HepG2 (cell line): ENCODE measurements at regions not wholly inside any gene's neighbourhood (a gene's known extent, or its start where the extent isn't known, plus 50 kb on each side); places are given as distances from the start of the nearest gene placed in this dataset.

ENCODE experiments used
- HOXA7 ChIP-seq: sonication (generic); formaldehyde crosslinking; IDR thresholded peaks from 2 replicates; pipeline ENCODE4 v1.8.1; 2022; ENCODE audit warnings: mild to moderate bottlenecking, missing genetic modification reagents, moderate library complexity
- NR2C2 ChIP-seq: sonication (generic); formaldehyde crosslinking; IDR thresholded peaks from 2 replicates; pipeline ENCODE4 v1.4.0; 2020; ENCODE audit warnings: missing genetic modification reagents, mild to moderate bottlenecking, moderate library complexity, borderline replicate concordance
- POLR2A ChIP-seq, 2 experiments: IDR thresholded peaks; 2 replicates each; pipeline ENCODE4 v1.6.1; 2011; ENCODE audit warnings: low read depth in 2 of 2, low read length in 2 of 2, mild to moderate bottlenecking in 1 of 2, moderate library complexity in 1 of 2; ENCODE audit not compliant: insufficient read depth in 1 of 2
- POLR2AphosphoS5 ChIP-seq: IDR thresholded peaks from 2 replicates; pipeline ENCODE4 v1.6.1; 2012; ENCODE audit warnings: low read depth, low read length
- SIX1 ChIP-seq: sonication (generic); formaldehyde crosslinking; IDR thresholded peaks from 2 replicates; pipeline ENCODE4 v1.4.0; 2020; ENCODE audit warnings: missing genetic modification reagents, borderline replicate concordance
- ZNF430 ChIP-seq: sonication (generic); formaldehyde crosslinking; IDR thresholded peaks from 2 replicates; pipeline ENCODE4 v1.9.0; 2021; ENCODE audit warnings: mild to moderate bottlenecking, missing genetic modification reagents
- TF ChIP-seq, protein P1 (sequence below): sonication (generic); formaldehyde crosslinking; conservative IDR thresholded peaks from 2 replicates; pipeline ENCODE4 v1.5.0; 2020; ENCODE audit warnings: missing genetic modification reagents
- TF ChIP-seq, protein P2 (sequence below): sonication (generic); formaldehyde crosslinking; IDR thresholded peaks from 2 replicates; pipeline ENCODE4 v1.8.1; 2023; ENCODE audit warnings: mild to moderate bottlenecking, missing genetic modification reagents

DNA sequence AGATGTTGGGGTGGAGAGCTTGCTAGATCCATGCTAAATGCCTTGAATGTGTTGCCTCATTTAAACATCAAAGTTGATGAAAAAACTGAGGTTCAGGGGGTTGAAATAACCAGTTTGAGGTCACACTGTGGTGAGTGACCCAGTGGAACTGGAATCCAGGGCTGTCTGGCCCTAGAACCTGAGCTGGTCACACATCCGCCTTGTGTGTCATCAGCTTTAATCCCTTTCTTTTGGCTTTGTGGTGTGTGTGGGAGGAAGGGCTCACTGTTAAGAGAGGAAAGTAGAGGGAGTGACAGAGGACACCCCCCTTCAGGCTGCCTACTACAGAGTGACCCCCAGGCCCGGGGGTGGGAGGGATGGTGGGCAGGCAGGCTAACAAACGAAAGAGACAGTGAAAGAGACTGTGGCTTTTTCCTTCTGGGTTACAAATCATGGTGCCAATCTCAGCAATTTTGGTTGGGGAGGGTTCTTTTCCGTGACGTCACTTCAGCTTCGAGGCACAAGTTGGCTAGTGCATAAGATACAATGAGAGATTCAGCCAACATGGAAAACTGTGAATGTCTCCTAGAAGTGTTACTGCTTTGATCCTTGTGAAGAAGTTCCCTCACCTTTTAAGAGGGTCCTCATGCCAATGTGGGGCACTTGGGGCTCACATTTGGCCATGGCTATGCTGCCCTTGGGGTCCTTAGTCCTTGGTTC lies 164.9 kb downstream of the DLEU7 start:
- TF ChIP-seq, protein P1, sequence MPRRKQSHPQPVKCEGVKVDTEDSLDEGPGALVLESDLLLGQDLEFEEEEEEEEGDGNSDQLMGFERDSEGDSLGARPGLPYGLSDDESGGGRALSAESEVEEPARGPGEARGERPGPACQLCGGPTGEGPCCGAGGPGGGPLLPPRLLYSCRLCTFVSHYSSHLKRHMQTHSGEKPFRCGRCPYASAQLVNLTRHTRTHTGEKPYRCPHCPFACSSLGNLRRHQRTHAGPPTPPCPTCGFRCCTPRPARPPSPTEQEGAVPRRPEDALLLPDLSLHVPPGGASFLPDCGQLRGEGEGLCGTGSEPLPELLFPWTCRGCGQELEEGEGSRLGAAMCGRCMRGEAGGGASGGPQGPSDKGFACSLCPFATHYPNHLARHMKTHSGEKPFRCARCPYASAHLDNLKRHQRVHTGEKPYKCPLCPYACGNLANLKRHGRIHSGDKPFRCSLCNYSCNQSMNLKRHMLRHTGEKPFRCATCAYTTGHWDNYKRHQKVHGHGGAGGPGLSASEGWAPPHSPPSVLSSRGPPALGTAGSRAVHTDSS = no peak
- TF ChIP-seq NR2C2 (CRISPR knock-in tag) = no peak
- no peak for TF ChIP-seq ZNF430 (CRISPR knock-in tag)
- TF ChIP-seq POLR2AphosphoS5 = no peak
- TF ChIP-seq HOXA7 (CRISPR knock-in tag) = no peak
- TF ChIP-seq, protein P2, sequence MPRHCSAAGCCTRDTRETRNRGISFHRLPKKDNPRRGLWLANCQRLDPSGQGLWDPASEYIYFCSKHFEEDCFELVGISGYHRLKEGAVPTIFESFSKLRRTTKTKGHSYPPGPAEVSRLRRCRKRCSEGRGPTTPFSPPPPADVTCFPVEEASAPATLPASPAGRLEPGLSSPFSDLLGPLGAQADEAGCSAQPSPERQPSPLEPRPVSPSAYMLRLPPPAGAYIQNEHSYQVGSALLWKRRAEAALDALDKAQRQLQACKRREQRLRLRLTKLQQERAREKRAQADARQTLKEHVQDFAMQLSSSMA (CRISPR knock-in tag) = no peak
- no peak for TF ChIP-seq POLR2A (IDR thresholded peaks at IDR 0.05; ENCODE audit: insufficient read depth in 1 of 2, low read depth in 2 of 2, low read length in 2 of 2)
- TF ChIP-seq SIX1 = no peak
